ENCODE measurements at regions not wholly inside any gene's neighbourhood (a gene's known extent, or its start where the extent isn't known, plus 50 kb on each side); places are given as distances from the start of the nearest gene placed in this dataset.

GRCh38 chr14:106875503-106875902 lies 1349.1 kb downstream of the TMEM121 start:
- no peak for DNase-seq

GRCh38 chr14:106876711-106877110 lies 1350.3 kb downstream of the TMEM121 start:
- no peak for DNase-seq

- DNase-seq = no peak
Measured at GRCh38 chr14:106877517-106877916, 1351.1 kb downstream of the TMEM121 start.

GRCh38 chr14:106879241-106879640 lies 1352.9 kb downstream of the TMEM121 start:
- no peak for DNase-seq

GRCh38 chr14:106883218-106883692 lies 1356.9 kb downstream of the TMEM121 start:
- DNase-seq = no peak
